Left lung (tissue), 4 donors: ENCODE measurements at regions not wholly inside any gene's neighbourhood (a gene's known extent, or its start where the extent isn't known, plus 50 kb on each side); places are given as distances from the start of the nearest gene placed in this dataset.

Experiments
- ATAC-seq: fragments of 200-7000 bp; cut with Tn5 transposase; one replicate; pipeline ENCODE4 v1.9.1; 2020; ENCODE audit warnings: moderate library complexity
- DNase-seq, 4 donors: peaks; one replicate each; pipeline ENCODE4 v3.0.0-alpha.2; 2013 to 2020
- H3K27ac ChIP-seq, 2 donors: fragments of 200-600 bp; sonication (generic) in 1 of 2; one replicate each; pipeline versions ENCODE4 v1.5.0 to v1.8.0; 2020 to 2021
- H3K27me3 ChIP-seq, 2 donors: fragments of 200-600 bp; sonication (generic) in 1 of 2; one replicate each; pipeline versions ENCODE4 v1.5.0 to v1.8.0; 2020 to 2021
- H3K36me3 ChIP-seq, 2 donors: fragments of 200-600 bp; sonication (generic) in 1 of 2; one replicate each; pipeline versions ENCODE4 v1.5.0 to v1.8.0; 2020 to 2021
- H3K4me1 ChIP-seq, 2 donors: fragments of 200-600 bp; one replicate each; pipeline ENCODE4 v1.8.0; 2021
- H3K4me3 ChIP-seq, 2 donors: fragments of 200-600 bp; sonication (generic) in 1 of 2; one replicate each; pipeline versions ENCODE4 v1.5.0 to v1.8.0; 2020 to 2021; ENCODE audit warnings: mild to moderate bottlenecking in 1 of 2
- H3K9me3 ChIP-seq, 2 donors: fragments of 200-600 bp; sonication (generic) in 1 of 2; one replicate each; pipeline versions ENCODE4 v1.5.0 to v1.8.0; 2020 to 2021
- intact Hi-C, 2 donors: fragments of 100-400 bp; cut with DNase I; formaldehyde crosslinking; loops; one replicate each; pipeline versions ENCODE4 v1.11.2 to v1.14.2; 2022
- TF ChIP-seq, protein P1 (sequence below), 2 donors: fragments of 200-600 bp; sonication (generic) in 1 of 2; IDR thresholded peaks; one replicate each; pipeline versions ENCODE4 v1.5.0 to v1.8.0; 2021; ENCODE audit warnings: antibody characterized with exemption in 2 of 2
- donor health status: DM: no; HTN: yes; CAD: no.
- donor health status: DM: no; HTN: no; CAD: no.

DNA sequence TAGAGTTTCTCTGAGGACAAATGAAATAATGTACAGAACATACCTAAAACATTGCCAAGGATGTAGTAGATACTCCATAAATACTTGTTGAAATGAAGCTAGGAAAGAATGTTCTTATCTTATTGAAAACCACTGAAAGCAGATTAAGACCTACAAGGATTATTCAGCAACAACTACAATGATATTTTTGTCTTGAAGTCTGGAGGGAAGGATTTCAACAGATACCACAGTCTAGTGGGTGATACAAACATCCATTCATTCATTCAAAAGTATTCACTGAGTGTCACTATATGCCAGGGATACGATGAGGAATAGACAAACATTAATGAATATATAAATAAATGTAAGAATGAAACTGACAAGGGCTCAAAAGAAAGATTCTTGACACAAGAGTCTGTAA is 74.7 kb upstream of the THBS1 start:
- TF ChIP-seq, protein P1, sequence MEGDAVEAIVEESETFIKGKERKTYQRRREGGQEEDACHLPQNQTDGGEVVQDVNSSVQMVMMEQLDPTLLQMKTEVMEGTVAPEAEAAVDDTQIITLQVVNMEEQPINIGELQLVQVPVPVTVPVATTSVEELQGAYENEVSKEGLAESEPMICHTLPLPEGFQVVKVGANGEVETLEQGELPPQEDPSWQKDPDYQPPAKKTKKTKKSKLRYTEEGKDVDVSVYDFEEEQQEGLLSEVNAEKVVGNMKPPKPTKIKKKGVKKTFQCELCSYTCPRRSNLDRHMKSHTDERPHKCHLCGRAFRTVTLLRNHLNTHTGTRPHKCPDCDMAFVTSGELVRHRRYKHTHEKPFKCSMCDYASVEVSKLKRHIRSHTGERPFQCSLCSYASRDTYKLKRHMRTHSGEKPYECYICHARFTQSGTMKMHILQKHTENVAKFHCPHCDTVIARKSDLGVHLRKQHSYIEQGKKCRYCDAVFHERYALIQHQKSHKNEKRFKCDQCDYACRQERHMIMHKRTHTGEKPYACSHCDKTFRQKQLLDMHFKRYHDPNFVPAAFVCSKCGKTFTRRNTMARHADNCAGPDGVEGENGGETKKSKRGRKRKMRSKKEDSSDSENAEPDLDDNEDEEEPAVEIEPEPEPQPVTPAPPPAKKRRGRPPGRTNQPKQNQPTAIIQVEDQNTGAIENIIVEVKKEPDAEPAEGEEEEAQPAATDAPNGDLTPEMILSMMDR (IDR thresholded peaks at IDR 0.05) = no peak
- ATAC-seq = no peak
- intact Hi-C loops = no loop called here

DNA sequence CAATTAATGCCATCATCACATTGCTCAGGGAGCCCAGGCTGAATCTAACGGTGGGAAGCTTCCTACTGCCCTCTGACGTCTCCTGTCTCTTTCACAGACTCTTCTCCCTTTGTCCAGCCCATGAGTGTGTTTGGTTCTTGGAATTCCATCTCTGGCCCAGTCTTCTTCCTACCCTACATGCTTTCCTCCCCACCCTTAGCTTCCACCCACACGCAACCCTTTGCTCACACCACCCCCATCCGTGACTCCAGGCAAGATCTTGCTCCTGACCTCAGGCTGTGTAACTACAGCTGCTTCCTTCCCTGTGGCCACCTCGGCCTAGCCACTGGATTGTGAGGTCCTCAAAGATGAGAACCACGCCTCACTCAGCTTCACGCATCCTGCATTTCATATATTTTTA is 72.3 kb upstream of the THBS1 start:
- Histone ChIP-seq H3K27me3 (peaks cover 0 to 6% of the 10 kb centered on the region in 2 donors), H3K4me1 (peaks cover 0 to 4% of the 10 kb centered on the region in 2 donors), H3K36me3 (no peaks in the 10 kb centered on the region), H3K4me3 (no peak overlapping the region), H3K27ac (no peak overlapping the region), H3K9me3 (no peaks in the 10 kb centered on the region)
- DNase-seq (no peak), ATAC-seq (no peak)
- TF ChIP-seq, protein P1 (IDR thresholded peaks at IDR 0.05) = no peak
- intact Hi-C loops = no loop called here

More for the DNA sequence above, 74.7 kb upstream of the THBS1 start:
- no peaks in the 10 kb centered on the region for H3K36me3 ChIP-seq
- no peak for DNase-seq
- no peak overlapping the region for H3K27ac ChIP-seq
- peaks cover 0 to under 1% of the 10 kb centered on the region in 2 donors for H3K27me3 ChIP-seq
- no peak overlapping the region for H3K4me3 ChIP-seq
- H3K4me1 ChIP-seq = no peaks in the 10 kb centered on the region
- no peaks in the 10 kb centered on the region for H3K9me3 ChIP-seq

DNA sequence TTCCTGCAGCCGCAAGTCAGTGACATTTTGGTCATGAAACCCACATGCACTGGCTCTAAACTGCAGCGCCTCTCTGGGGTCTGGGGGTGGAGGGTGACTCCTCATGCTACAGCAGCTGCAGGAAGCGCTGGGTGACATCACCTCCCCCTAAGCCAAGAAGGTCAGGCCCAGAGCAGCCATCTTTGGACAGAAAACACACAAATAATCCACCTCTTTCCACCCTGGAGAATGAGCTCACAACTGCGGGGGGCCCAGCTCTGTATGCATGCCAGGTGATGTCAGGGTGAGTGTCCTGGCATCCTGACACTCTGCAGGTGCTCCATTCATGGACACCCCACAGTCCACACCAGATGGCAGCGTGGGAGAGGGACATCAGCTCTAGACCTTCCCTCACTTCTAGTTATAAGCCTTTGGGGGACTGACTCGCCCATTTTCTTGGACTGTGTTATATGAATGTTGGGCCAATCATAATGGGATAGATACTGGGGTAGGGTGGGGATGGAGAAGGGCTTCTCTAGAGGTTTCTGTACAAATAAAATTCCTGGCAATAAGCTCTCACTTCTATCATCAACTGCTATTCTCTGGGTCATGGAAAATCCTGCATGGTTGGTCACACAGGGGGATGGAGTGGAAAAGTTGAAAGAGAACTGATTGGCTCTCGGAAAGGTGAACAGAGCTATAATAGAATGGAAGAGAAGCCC is 70.7 kb upstream of the THBS1 start:
- Histone ChIP-seq H3K9me3 (peaks cover 0 to 9% of the 10 kb centered on the region in 2 donors), H3K36me3 (no peaks in the 10 kb centered on the region), H3K27ac (no peak overlapping the region), H3K27me3 (peaks cover 0 to 6% of the 10 kb centered on the region in 2 donors), H3K4me3 (no peak overlapping the region), H3K4me1 (peaks cover 0 to 4% of the 10 kb centered on the region in 2 donors)
- intact Hi-C loops = no loop called here
- ATAC-seq (no peak), DNase-seq (no peak)
- TF ChIP-seq, protein P1 (IDR thresholded peaks at IDR 0.05) = no peak

DNA sequence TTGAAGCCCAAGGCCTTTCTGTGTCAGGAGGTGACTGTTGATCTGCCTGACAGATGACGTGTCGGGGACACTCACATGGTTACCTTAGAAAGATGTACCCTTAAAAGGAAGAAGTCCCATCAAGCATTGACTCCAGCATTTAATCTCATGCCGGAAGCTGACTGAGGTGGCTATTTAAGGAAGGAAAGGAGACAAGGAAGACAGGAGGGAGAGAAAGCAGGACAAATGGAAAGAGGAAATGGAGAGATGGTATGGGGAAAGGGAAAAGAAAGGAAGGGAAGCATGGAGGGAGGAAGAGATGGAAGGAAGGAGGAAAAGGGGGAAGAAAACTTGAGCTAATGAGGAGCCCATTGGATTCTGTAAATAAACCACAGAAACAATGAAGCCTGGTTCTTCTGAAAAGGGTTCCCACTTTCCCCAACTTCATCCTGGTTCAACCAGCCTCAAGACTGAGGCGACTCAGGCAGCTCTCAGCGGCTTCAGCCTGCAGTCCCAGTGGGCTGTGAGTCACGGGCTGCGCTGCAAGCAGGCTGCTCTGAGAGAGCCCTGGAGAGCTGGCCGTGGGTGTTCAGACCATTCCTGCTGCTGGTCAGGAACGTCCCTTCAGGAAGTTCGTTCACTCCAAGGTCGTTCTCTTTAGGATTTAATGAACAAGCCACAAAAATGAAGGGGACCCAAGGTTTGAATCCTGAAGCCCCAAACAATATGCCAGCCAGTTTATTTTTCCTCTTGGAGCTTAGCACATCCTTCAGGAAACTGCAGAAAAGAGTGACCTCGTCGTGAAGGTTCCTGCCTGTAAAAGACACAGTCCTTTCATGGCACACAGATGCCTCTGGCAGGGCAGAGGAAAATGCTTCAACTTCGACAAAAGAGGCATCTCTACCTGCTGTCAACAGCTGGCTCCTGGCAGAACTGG is 69.6 kb upstream of the THBS1 start:
- ATAC-seq (peak; percentile 74), DNase-seq (peak in 2 of 4 donors; percentile 29 to 45)
- TF ChIP-seq, protein P1 (IDR thresholded peaks at IDR 0.05) = no peak

DNA sequence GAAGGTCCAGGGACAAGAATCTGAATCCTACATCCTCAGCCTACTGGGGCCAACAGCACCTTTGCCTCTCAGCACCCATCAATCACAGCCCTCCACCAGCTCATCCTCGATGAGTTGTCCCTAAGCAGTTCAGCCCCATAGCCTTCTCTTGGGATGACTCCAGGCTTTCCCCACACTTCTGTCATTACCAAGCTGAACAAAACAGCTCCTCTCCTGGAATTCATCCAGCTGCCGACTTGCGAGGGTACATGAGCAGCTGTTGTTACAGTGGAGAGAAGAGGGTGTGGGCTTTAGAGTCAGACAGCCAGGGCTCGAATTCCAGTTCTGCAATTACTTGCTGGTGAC is 69.0 kb upstream of the THBS1 start:
- TF ChIP-seq, protein P1 (IDR thresholded peaks at IDR 0.05) = no peak
- ATAC-seq (no peak), DNase-seq (peak in 1 of 4 donors; percentile 72)
- Histone ChIP-seq H3K27ac (no peak overlapping the region), H3K36me3 (no peaks in the 10 kb centered on the region), H3K4me3 (no peak overlapping the region), H3K27me3 (peaks cover 0 to 6% of the 10 kb centered on the region in 2 donors), H3K4me1 (peaks cover 0 to 4% of the 10 kb centered on the region in 2 donors), H3K9me3 (peaks cover 0 to 16% of the 10 kb centered on the region in 2 donors)
- intact Hi-C loops = no loop called here

More for the DNA sequence above, 69.6 kb upstream of the THBS1 start:
- peaks cover 0 to 4% of the 10 kb centered on the region in 2 donors for H3K4me1 ChIP-seq
- intact Hi-C loops = no loop called here
- H3K27me3 ChIP-seq = peaks cover 0 to 6% of the 10 kb centered on the region in 2 donors
- H3K36me3 ChIP-seq = no peaks in the 10 kb centered on the region
- H3K27ac ChIP-seq = no peak overlapping the region
- no peak overlapping the region for H3K4me3 ChIP-seq
- H3K9me3 ChIP-seq = peaks cover 0 to 16% of the 10 kb centered on the region in 2 donors
